HUES48 (cell line): ENCODE measurements at regions not wholly inside any gene's neighbourhood (a gene's known extent, or its start where the extent isn't known, plus 50 kb on each side); places are given as distances from the start of the nearest gene placed in this dataset.

ENCODE experiments used
- H3K27ac ChIP-seq: one replicate; pipeline ENCODE4 v1.7.0; 2013; ENCODE audit warnings: low read depth, low read length, inconsistent platforms
- H3K27me3 ChIP-seq: 2 replicates; pipeline ENCODE4 v1.6.1; 2013; ENCODE audit warnings: mild to moderate bottlenecking, low read length; ENCODE audit not compliant: control insufficient read depth, insufficient read depth
- H3K36me3 ChIP-seq: 2 replicates; pipeline ENCODE4 v1.6.1; 2013; ENCODE audit warnings: low read length; ENCODE audit not compliant: control insufficient read depth, insufficient read depth
- H3K4me1 ChIP-seq: 2 replicates; pipeline ENCODE4 v1.6.1; 2013; ENCODE audit warnings: mild to moderate bottlenecking, low read length; ENCODE audit not compliant: control insufficient read depth, insufficient read depth
- H3K4me3 ChIP-seq: 2 replicates; pipeline ENCODE4 v1.5.1; 2013; ENCODE audit warnings: mild to moderate bottlenecking, low read depth, low read length
- H3K9ac ChIP-seq: 2 replicates; pipeline ENCODE4 v1.6.1; 2013; ENCODE audit warnings: mild to moderate bottlenecking, low read depth, low read length, moderate library complexity
- H3K9me3 ChIP-seq: 2 replicates; pipeline ENCODE4 v1.6.1; 2013; ENCODE audit warnings: low read length; ENCODE audit not compliant: control insufficient read depth, insufficient read depth

DNA sequence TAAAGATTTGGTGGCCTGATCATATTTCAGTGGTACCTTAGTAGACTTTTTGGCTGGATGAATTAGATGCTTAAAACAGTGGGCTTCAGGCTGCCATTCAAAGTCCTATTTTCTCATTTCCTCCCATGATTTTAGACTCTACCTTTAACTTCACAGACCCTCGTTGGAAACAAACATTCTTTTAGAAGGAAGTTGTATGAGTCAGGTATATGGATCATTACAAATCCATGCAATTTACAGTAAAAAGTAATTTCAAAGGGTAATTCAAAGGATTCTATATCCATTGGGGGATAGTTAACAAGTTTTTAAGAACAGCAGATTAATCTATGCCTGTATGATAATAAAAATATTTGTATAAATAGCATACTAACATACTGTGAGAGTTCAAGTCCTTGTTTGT lies 216.9 kb upstream of the RRP15 start:
- Histone ChIP-seq H3K4me3 (no peak overlapping the region), H3K27me3 (no peaks in the 10 kb centered on the region), H3K27ac (no peak overlapping the region), H3K36me3 (no peaks in the 10 kb centered on the region), H3K9me3 (no peaks in the 10 kb centered on the region), H3K4me1 (no peaks in the 10 kb centered on the region), H3K9ac (no peak overlapping the region)

DNA sequence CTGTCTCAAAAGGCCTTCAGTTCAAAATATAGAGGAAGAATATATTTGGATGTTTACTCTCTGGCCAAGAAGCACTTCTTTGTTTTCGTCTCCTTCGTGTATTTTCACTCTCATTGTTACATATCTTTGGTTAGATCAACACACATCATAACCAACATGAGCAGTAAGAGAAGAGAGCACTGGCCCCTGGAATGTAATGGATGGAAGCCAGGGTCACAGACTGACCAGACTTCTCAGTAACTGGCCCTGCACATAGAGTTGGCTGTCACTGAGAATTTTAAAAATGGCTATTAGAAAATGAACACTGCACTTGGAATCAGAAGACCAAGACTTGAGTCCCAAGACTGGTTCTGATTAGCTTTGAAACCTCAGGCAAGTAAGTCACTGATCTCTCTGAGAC lies 215.9 kb upstream of the RRP15 start:
- no peaks in the 10 kb centered on the region for H3K9me3 ChIP-seq
- H3K36me3 ChIP-seq, result no peaks in the 10 kb centered on the region
- H3K4me1 ChIP-seq, result no peaks in the 10 kb centered on the region
- no peak overlapping the region for H3K27ac ChIP-seq
- H3K4me3 ChIP-seq, result no peak overlapping the region
- no peaks in the 10 kb centered on the region for H3K27me3 ChIP-seq
- no peak overlapping the region for H3K9ac ChIP-seq

DNA sequence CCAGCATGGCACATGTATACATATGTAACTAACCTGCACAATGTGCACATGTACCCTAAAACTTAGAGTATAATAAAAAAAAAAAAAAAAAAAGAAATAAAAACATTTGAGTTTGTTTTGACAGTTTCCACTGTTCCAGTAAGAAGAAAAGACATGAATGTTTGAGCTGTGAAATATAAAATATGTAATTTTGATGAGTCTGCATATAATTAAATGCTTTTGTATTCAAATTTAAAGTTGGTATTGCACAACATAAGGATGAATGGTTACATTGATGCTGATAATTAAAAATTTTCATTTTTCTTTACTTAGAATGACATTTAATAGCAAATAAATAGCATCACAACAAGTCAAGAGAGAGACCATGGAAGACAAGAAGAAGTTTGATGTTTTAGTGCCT lies 212.0 kb upstream of the RRP15 start:
- Histone ChIP-seq H3K4me1 (no peaks in the 10 kb centered on the region), H3K27ac (no peak overlapping the region), H3K27me3 (no peaks in the 10 kb centered on the region)

DNA sequence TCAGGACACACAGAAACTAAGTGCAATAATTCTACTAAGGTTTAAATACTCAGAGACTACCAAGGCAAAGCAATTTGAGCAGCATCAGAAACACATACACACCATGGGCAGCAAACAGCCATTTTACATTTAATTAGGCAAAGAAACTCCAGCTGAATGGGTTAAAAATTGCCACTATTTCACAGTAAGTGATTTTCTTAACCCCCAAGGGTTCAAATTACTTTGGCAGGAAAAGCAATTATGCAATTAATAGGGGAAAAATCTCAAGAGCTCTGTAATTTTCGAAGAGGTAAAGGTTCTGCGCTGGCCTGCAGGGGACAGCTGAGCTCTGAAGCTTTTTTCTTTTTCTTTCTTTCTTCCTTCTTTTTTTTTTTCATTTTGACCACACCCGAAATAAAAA lies 206.2 kb upstream of the RRP15 start:
- H3K4me1 ChIP-seq, result peaks cover 9% of the 10 kb centered on the region
- no peaks in the 10 kb centered on the region for H3K27me3 ChIP-seq
- H3K9ac ChIP-seq, result no peak overlapping the region
- no peaks in the 10 kb centered on the region for H3K36me3 ChIP-seq
- no peak overlapping the region for H3K27ac ChIP-seq
- no peak overlapping the region for H3K4me3 ChIP-seq
- no peaks in the 10 kb centered on the region for H3K9me3 ChIP-seq

More for the DNA sequence above, 212.0 kb upstream of the RRP15 start:
- no peaks in the 10 kb centered on the region for H3K9me3 ChIP-seq
- no peak overlapping the region for H3K9ac ChIP-seq
- no peaks in the 10 kb centered on the region for H3K36me3 ChIP-seq
- no peak overlapping the region for H3K4me3 ChIP-seq

DNA sequence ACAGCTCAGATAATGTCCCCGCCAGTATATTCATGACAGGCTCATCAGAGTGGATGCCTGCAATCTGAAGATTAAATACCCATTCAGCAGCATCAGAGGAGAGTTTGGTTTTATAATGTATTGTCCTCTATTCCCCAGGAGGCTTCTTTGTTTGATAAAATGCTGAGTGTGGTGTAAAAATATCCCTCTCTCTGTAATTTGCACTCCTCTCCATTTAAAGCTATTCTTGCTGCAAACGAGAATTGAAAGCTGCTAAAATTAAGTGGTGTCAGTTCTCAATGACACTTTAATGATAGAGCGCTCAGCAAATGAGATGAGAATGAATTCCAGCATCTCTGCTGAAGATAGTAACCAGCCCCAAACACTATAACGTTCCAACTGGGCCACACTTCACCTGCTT lies 205.7 kb upstream of the RRP15 start:
- no peak overlapping the region for H3K9ac ChIP-seq
- H3K9me3 ChIP-seq, result no peaks in the 10 kb centered on the region
- no peak overlapping the region for H3K4me3 ChIP-seq
- peaks cover 9% of the 10 kb centered on the region for H3K4me1 ChIP-seq
- H3K36me3 ChIP-seq, result no peaks in the 10 kb centered on the region
- H3K27ac ChIP-seq, result no peak overlapping the region
- H3K27me3 ChIP-seq, result no peaks in the 10 kb centered on the region

DNA sequence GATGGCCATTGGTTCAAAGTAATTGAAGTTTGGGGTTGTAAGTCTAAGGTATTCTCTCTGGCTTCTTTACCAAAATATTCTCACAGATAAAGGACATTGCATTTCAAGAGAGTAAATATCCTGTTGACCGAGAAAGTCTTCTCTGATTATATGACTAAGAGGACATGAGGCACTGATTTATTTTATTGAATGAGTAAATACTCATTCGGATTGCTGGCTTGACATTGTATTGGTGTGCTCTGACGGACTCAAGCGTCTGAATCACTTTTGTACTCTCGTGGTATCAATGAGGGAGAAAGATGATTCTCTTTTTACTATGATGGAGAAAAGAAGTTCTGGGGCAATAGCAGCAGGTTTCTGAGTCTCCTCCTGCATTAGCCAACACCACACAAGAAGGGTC lies 205.3 kb upstream of the RRP15 start:
- no peak overlapping the region for H3K9ac ChIP-seq
- H3K27ac ChIP-seq, result no peak overlapping the region
- H3K4me1 ChIP-seq, result peaks cover 9% of the 10 kb centered on the region
- H3K4me3 ChIP-seq, result no peak overlapping the region
- no peaks in the 10 kb centered on the region for H3K36me3 ChIP-seq
- H3K9me3 ChIP-seq, result no peaks in the 10 kb centered on the region
- H3K27me3 ChIP-seq, result no peaks in the 10 kb centered on the region

DNA sequence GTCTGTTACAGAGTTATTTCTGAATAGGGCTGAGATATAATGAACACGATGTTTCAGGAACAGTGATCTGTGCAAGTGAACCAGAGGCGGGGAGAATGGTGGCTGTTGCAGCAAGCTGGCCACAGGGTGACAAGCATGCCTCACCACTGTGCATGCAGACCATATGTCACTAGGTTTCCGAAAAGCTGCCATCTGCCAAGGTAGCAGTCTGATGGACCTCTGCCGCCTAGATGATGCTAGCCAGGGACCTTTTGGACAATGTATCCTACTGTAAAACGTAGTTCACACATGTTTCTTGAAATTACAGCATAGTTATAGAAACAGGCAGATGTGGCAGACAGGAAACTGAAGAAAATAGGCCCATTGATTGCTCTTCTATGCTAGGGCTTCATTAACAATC lies 204.2 kb upstream of the RRP15 start:
- no peaks in the 10 kb centered on the region for H3K36me3 ChIP-seq
- peaks cover 9% of the 10 kb centered on the region for H3K4me1 ChIP-seq
- H3K9me3 ChIP-seq, result no peaks in the 10 kb centered on the region
- H3K9ac ChIP-seq, result no peak overlapping the region; the same call in 1 of the 2 replicates
- H3K27me3 ChIP-seq, result no peaks in the 10 kb centered on the region
- no peak overlapping the region for H3K27ac ChIP-seq
- no peak overlapping the region for H3K4me3 ChIP-seq

DNA sequence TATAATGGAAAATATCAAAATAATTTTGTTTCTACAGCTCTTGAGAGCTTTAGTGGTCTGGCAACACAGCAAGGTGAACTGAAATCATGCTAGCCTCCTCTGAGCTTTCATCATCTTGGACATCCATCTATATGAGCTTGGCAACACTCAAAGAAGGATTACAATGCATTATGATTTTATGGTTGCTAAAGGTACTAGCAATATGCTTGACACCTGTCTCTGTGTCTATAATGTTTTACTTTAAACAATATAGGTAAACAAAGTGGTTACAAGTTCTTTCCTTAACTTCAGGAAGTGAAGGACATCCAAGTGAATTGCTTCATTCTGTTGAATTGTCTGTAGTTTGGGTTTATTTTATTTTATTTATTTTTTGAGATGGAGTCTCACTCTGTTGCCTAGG lies 203.7 kb upstream of the RRP15 start:
- Histone ChIP-seq H3K27me3 (no peaks in the 10 kb centered on the region), H3K27ac (no peak overlapping the region), H3K36me3 (no peaks in the 10 kb centered on the region), H3K9ac (no peak overlapping the region), H3K9me3 (no peaks in the 10 kb centered on the region), H3K4me1 (peaks cover 9% of the 10 kb centered on the region), H3K4me3 (no peak overlapping the region)

DNA sequence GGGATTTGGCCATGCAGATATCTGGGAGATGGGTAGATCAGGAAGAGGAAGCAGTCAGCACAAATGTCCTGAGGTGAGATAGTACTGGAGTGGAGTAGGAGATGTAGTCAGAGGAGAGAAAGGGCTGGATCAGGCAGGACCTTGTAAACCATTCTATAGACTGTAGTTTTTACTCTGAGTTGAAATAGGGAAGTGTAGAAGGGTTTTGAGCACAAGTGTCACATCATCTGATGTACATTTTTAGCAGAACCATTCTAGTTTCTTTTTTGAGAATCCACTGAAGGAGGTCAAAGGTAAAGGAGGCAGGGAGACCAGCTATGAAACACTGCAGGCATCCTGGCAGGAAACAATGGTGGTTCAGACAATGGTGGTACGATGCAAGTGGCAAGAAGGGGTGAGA lies 194.6 kb upstream of the RRP15 start:
- no peak overlapping the region for H3K27ac ChIP-seq
- no peaks in the 10 kb centered on the region for H3K36me3 ChIP-seq
- no peaks in the 10 kb centered on the region for H3K27me3 ChIP-seq
- no peak overlapping the region for H3K9ac ChIP-seq
- no peaks in the 10 kb centered on the region for H3K9me3 ChIP-seq
- H3K4me1 ChIP-seq, result no peaks in the 10 kb centered on the region
- no peak overlapping the region for H3K4me3 ChIP-seq

DNA sequence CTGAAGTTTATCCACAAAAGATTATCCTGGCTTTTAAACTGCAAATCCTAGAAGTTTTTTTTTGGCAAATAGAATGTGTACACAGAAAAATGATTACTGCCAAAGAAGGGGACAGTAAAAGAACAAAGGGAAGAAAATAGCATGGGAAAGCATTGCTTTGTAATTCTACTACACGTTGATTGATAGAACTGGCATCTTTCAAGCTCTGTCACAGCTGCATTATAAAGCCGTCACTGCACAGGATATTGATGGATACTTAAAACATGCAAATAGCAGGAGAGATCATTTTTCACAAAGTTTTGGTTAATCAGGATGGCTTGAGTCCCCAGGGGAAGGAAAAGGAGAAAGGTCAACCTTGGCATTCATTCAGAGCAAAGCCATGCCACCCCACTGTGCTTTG lies 183.7 kb upstream of the RRP15 start:
- no peaks in the 10 kb centered on the region for H3K9me3 ChIP-seq
- H3K4me3 ChIP-seq, result no peak overlapping the region
- H3K27ac ChIP-seq, result no peak overlapping the region
- H3K9ac ChIP-seq, result no peak overlapping the region
- H3K27me3 ChIP-seq, result no peaks in the 10 kb centered on the region
- H3K4me1 ChIP-seq, result peaks cover 7% of the 10 kb centered on the region
- H3K36me3 ChIP-seq, result no peaks in the 10 kb centered on the region

DNA sequence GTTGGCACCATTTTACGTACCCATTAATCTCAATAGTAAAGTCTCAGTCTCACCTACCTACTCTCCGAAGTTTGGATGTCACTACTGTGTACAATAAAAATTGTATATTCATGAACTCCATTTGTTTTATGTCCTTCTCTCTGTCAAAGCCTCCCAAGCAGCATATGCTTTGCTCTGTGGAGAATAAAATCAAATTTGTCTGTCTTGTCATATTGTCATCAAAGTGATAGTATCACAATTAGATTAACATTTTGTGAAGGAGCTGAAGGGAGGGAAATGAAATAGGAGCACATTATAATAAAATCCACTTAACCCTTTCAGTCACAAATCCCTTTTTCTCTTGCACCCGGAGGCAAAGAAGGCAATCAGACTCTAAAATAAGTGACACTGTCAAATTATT lies 177.1 kb upstream of the RRP15 start:
- Histone ChIP-seq H3K9ac (no peak overlapping the region), H3K4me1 (0 out of 2 replicates have a peak, but pooled peaks cover 2% of the 10 kb centered on the region)

DNA sequence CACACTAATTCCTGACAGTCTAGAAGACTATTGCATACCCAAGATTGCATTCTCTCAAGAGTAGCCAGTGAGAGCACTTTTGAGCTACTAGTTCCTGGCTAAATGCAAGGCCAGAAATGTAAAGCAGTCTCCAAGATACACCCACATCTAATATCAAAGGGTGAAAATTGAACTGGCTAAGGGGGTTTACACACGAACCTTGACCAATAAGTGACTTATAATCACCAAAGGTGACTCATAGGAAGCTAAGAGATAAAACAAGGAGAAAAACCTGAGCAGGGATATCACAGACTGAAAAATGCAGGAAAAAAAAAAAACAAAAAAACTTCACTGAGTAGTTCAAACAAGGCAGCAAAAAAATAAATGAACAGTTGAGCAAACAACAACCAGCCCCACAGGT lies 172.2 kb upstream of the RRP15 start:
- H3K9ac ChIP-seq, result no peak overlapping the region
- no peak overlapping the region for H3K4me3 ChIP-seq
- H3K9me3 ChIP-seq, result no peaks in the 10 kb centered on the region
- no peaks in the 10 kb centered on the region for H3K27me3 ChIP-seq
- no peak overlapping the region for H3K27ac ChIP-seq
- H3K4me1 ChIP-seq, result 0 out of 2 replicates have a peak, but pooled peaks cover 2% of the 10 kb centered on the region
- no peaks in the 10 kb centered on the region for H3K36me3 ChIP-seq

More for the DNA sequence above, 177.1 kb upstream of the RRP15 start:
- H3K36me3 ChIP-seq, result no peaks in the 10 kb centered on the region
- H3K27ac ChIP-seq, result no peak overlapping the region
- H3K4me3 ChIP-seq, result no peak overlapping the region
- H3K27me3 ChIP-seq, result no peaks in the 10 kb centered on the region
- H3K9me3 ChIP-seq, result no peaks in the 10 kb centered on the region
